Pons (tissue), 1 donor: ENCODE measurements at regions not wholly inside any gene's neighbourhood (a gene's known extent, or its start where the extent isn't known, plus 50 kb on each side); places are given as distances from the start of the nearest gene placed in this dataset.

Experiments
- DNase-seq: peaks from one replicate; pipeline ENCODE4 v3.0.0-alpha.2; 2016; ENCODE audit warnings: low spot score

- DNase-seq, result no peak
Observed at GRCh38 chr11:30735946-30736345, 149.8 kb upstream of the MPPED2 start.

GRCh38 chr11:30733748-30734147 is 147.6 kb upstream of the MPPED2 start:
- no peak for DNase-seq

- peak; percentile 68 for DNase-seq
Observed at GRCh38 chr11:30730011-30730410, 143.9 kb upstream of the MPPED2 start.

- DNase-seq, result no peak
Observed at GRCh38 chr11:30729187-30729713, 143.1 kb upstream of the MPPED2 start.

- no peak for DNase-seq
Observed at GRCh38 chr11:30725645-30726195, 139.6 kb upstream of the MPPED2 start.

- no peak for DNase-seq
Observed at GRCh38 chr11:30724274-30724673, 138.1 kb upstream of the MPPED2 start.

- no peak for DNase-seq
Observed at GRCh38 chr11:30719371-30719770, 133.2 kb upstream of the MPPED2 start.

GRCh38 chr11:30717641-30718040 is 131.5 kb upstream of the MPPED2 start:
- no peak for DNase-seq

- no peak for DNase-seq
Observed at GRCh38 chr11:30717009-30717408, 130.9 kb upstream of the MPPED2 start.

- DNase-seq, result no peak
Observed at GRCh38 chr11:30712749-30713148, 126.6 kb upstream of the MPPED2 start.

GRCh38 chr11:30710221-30710620 is 124.1 kb upstream of the MPPED2 start:
- peak; percentile 36 for DNase-seq

- DNase-seq, result no peak
Observed at GRCh38 chr11:30707110-30707509, 121.0 kb upstream of the MPPED2 start.

- DNase-seq, result no peak
Observed at GRCh38 chr11:30705913-30706675, 119.9 kb upstream of the MPPED2 start.

- no peak for DNase-seq
Observed at GRCh38 chr11:30698425-30698824, 112.3 kb upstream of the MPPED2 start.

GRCh38 chr11:30697032-30697431 is 110.9 kb upstream of the MPPED2 start:
- no peak for DNase-seq

- DNase-seq, result no peak
Observed at GRCh38 chr11:30684772-30685171, 98.6 kb upstream of the MPPED2 start.

GRCh38 chr11:30683176-30683575 is 97.0 kb upstream of the MPPED2 start:
- no peak for DNase-seq

- no peak for DNase-seq
Observed at GRCh38 chr11:30666817-30667216, 80.7 kb upstream of the MPPED2 start.

- no peak for DNase-seq
Observed at GRCh38 chr11:30665067-30665466, 78.9 kb upstream of the MPPED2 start.

GRCh38 chr11:30653606-30654005 is 67.5 kb upstream of the MPPED2 start:
- DNase-seq, result peak; percentile 11

GRCh38 chr11:30652801-30653200 is 66.6 kb upstream of the MPPED2 start:
- no peak for DNase-seq

GRCh38 chr11:30650266-30650665 is 64.1 kb upstream of the MPPED2 start:
- no peak for DNase-seq
